Lower leg skin (tissue), 3 donors: ENCODE measurements at regions not wholly inside any gene's neighbourhood (a gene's known extent, or its start where the extent isn't known, plus 50 kb on each side); places are given as distances from the start of the nearest gene placed in this dataset.

ENCODE experiments used
- CTCF ChIP-seq, 3 donors: fragments of 450-650 bp; IDR thresholded peaks; one replicate each; pipeline ENCODE4 v1.5.1; 2016; ENCODE audit warnings: antibody characterized with exemption in 3 of 3, mild to moderate bottlenecking in 3 of 3, moderate library complexity in 2 of 3
- POLR2A ChIP-seq, 2 donors: fragments of 450-650 bp; IDR thresholded peaks; one replicate each; pipeline ENCODE4 v1.6.1; 2016 to 2017; ENCODE audit warnings: antibody characterized with exemption in 2 of 2, mild to moderate bottlenecking in 1 of 2, moderate library complexity in 1 of 2

- TF ChIP-seq CTCF (IDR thresholded peaks at IDR 0.05) = no peak
- no peak for TF ChIP-seq POLR2A (IDR thresholded peaks at IDR 0.05)
Observed at GRCh38 chr14:62409169-62409568, 636.1 kb downstream of the KCNH5 start.
